CD14-positive monocyte (primary cell): ENCODE measurements at regions not wholly inside any gene's neighbourhood (a gene's known extent, or its start where the extent isn't known, plus 50 kb on each side); places are given as distances from the start of the nearest gene placed in this dataset.

Experiments used
- DNase-seq, 3 donors: peaks; one replicate each; pipeline ENCODE4 v3.0.0-alpha.2; 2011 to 2022
- H2AFZ ChIP-seq: 2 replicates; pipeline ENCODE4 v1.6.0; 2012; ENCODE audit warnings: mild to moderate bottlenecking, low read depth, low read length, inconsistent platforms; ENCODE audit not compliant: insufficient read depth, poor library complexity, severe bottlenecking
- H3K27ac ChIP-seq, 2 donors: 1 replicate in 1 of 2; 2 replicates in 1 of 2; pipeline ENCODE4 v1.5.1; 2012 to 2013; ENCODE audit warnings: low read length in 2 of 2, control low read depth in 1 of 2, inconsistent platforms in 1 of 2, low read depth in 1 of 2, mild to moderate bottlenecking in 1 of 2
- H3K27me3 ChIP-seq, 2 donors: one replicate each; pipeline versions ENCODE4 v1.6.0 to v1.6.1; 2011 to 2013; ENCODE audit warnings: low read length in 2 of 2; ENCODE audit not compliant: control insufficient read depth in 2 of 2, insufficient read depth in 2 of 2
- H3K36me3 ChIP-seq, 2 donors: replicated peaks in 1 of 2; 1 replicate in 1 of 2; 2 replicates in 1 of 2; pipeline versions ENCODE4 v1.5.1 to v1.6.1; 2012 to 2013; ENCODE audit warnings: low read length in 2 of 2, control low read depth in 1 of 2, inconsistent platforms in 1 of 2, mild to moderate bottlenecking in 1 of 2; ENCODE audit not compliant: insufficient read depth in 2 of 2, control insufficient read depth in 1 of 2
- H3K4me1 ChIP-seq, 2 donors: 1 replicate in 1 of 2; 2 replicates in 1 of 2; pipeline versions ENCODE4 v1.5.1 to v1.6.1; 2012 to 2013; ENCODE audit warnings: low read length in 2 of 2, control low read depth in 1 of 2, inconsistent platforms in 1 of 2, mild to moderate bottlenecking in 1 of 2, moderate library complexity in 1 of 2; ENCODE audit not compliant: insufficient read depth in 2 of 2, control insufficient read depth in 1 of 2
- H3K4me2 ChIP-seq: replicated peaks from 2 replicates; pipeline ENCODE3; 2012; ENCODE audit warnings: low read length, moderate library complexity, mild to moderate bottlenecking; ENCODE audit not compliant: poor library complexity, severe bottlenecking; ENCODE audit errors: extremely low read depth
- H3K4me3 ChIP-seq, 3 experiments: fragments of 200-600 bp in 1 of 3; sonication (generic) in 1 of 3; replicated peaks in 1 of 3; 1 replicate in 2 of 3; 2 replicates in 1 of 3; pipeline ENCODE4 v1.5.1; 2011 to 2013; ENCODE audit warnings: low read length in 3 of 3, mild to moderate bottlenecking in 3 of 3, control low read depth in 2 of 3, low read depth in 2 of 3, inconsistent platforms in 1 of 3, moderate library complexity in 1 of 3
- H3K79me2 ChIP-seq: 2 replicates; pipeline ENCODE4 v1.6.0; 2012; ENCODE audit warnings: mild to moderate bottlenecking, control low read depth, inconsistent platforms, low read length, moderate library complexity; ENCODE audit not compliant: insufficient read depth
- H3K9ac ChIP-seq: 2 replicates; pipeline ENCODE4 v1.6.0; 2017; ENCODE audit warnings: low read length, mild to moderate bottlenecking; ENCODE audit not compliant: insufficient read depth, poor library complexity, severe bottlenecking
- H3K9me3 ChIP-seq, 2 donors: replicated peaks in 1 of 2; 1 replicate in 1 of 2; 2 replicates in 1 of 2; pipeline versions ENCODE4 v1.5.1 to v1.6.1; 2012 to 2013; ENCODE audit warnings: low read length in 2 of 2, control low read depth in 1 of 2; ENCODE audit not compliant: control insufficient read depth in 1 of 2, insufficient read depth in 1 of 2
- H4K20me1 ChIP-seq: 2 replicates; pipeline ENCODE4 v1.6.0; 2012; ENCODE audit warnings: mild to moderate bottlenecking, low read length, control low read depth, moderate library complexity; ENCODE audit not compliant: insufficient read depth
- H3K27ac Mint-ChIP-seq, 7 donors: one replicate each; pipeline ENCODE4 v1.8.0; 2020; ENCODE audit warnings: mild to moderate bottlenecking in 7 of 7, mixed read lengths in 7 of 7, moderate library complexity in 6 of 7, inconsistent platforms in 2 of 7
- H3K27me3 Mint-ChIP-seq, 3 donors: one replicate each; pipeline ENCODE4 v1.8.0; 2021 to 2022; ENCODE audit warnings: low read depth in 3 of 3, mild to moderate bottlenecking in 3 of 3, mixed read lengths in 3 of 3, moderate library complexity in 3 of 3, inconsistent platforms in 1 of 3
- H3K36me3 Mint-ChIP-seq, 2 donors: one replicate each; pipeline ENCODE4 v1.8.0; 2020; ENCODE audit warnings: mixed read lengths in 2 of 2, inconsistent platforms in 1 of 2, mild to moderate bottlenecking in 1 of 2
- H3K4me1 Mint-ChIP-seq: one replicate; pipeline ENCODE4 v1.8.0; 2020; ENCODE audit warnings: mild to moderate bottlenecking, mixed read lengths
- H3K4me3 Mint-ChIP-seq, 2 donors: one replicate each; pipeline ENCODE4 v1.8.0; 2020; ENCODE audit warnings: mild to moderate bottlenecking in 2 of 2, mixed read lengths in 2 of 2, moderate library complexity in 1 of 2
- H3K9me3 Mint-ChIP-seq, 7 donors: one replicate each; pipeline ENCODE4 v1.8.0; 2020 to 2022; ENCODE audit warnings: mixed read lengths in 7 of 7, mild to moderate bottlenecking in 6 of 7, moderate library complexity in 6 of 7, inconsistent platforms in 2 of 7
- CTCF ChIP-seq: fragments of 200-600 bp; IDR thresholded peaks from one replicate; pipeline ENCODE4 v1.8.0; 2022; ENCODE audit warnings: antibody characterized with exemption, mild to moderate bottlenecking
- WGBS: methylation state at CpG from one replicate; pipeline ENCODE4 v1.1.5; 2013; ENCODE audit warnings: missing lambda C conversion rate; ENCODE audit not compliant: insufficient coverage; 5-methylcytosine and 5-hydroxymethylcytosine counted together
- intact Hi-C, 2 donors: fragments of 100-400 bp; cut with micrococcal nuclease; formaldehyde crosslinking; loops; one replicate each; pipeline versions ENCODE4 v1.15.0 to v1.15.1; 2023

GRCh38 chr2:161556440-161556839 is 67.8 kb upstream of the SLC4A10 start:
- WGBS, result no CpG with 5 or more reads among the region's 2 CpGs
- intact Hi-C loops, result no loop called here
- DNase-seq, result no peak
- H3K36me3 Mint-ChIP-seq, result no peaks in the 10 kb centered on the region
- Histone ChIP-seq H3K9ac (no peak overlapping the region), H3K36me3 (no peaks in the 10 kb centered on the region), H3K9me3 (peaks cover 0 to 3% of the 10 kb centered on the region in 2 donors), H3K4me1 (no peaks in the 10 kb centered on the region), H3K27me3 (no peaks in the 10 kb centered on the region), H3K4me3 (no peak overlapping the region), H4K20me1 (no peaks in the 10 kb centered on the region), H3K79me2 (no peaks in the 10 kb centered on the region), H3K27ac (no peak overlapping the region), H2AFZ (no peak overlapping the region), H3K4me2 (no peak overlapping the region)
- no peak for TF ChIP-seq CTCF
- H3K9me3 Mint-ChIP-seq, result peaks cover 0 to 5% (median under 1%) of the 10 kb centered on the region in 7 donors
- no peak overlapping the region for H3K27ac Mint-ChIP-seq
- H3K27me3 Mint-ChIP-seq, result peaks cover 0 to 3% (median 3%) of the 10 kb centered on the region in 3 donors
- H3K4me1 Mint-ChIP-seq, result no peaks in the 10 kb centered on the region
- H3K4me3 Mint-ChIP-seq, result no peak overlapping the region

GRCh38 chr2:161557538-161557937 is 66.7 kb upstream of the SLC4A10 start:
- Mint-ChIP-seq H3K36me3 (no peaks in the 10 kb centered on the region), H3K27ac (no peak overlapping the region), H3K4me1 (no peaks in the 10 kb centered on the region), H3K4me3 (no peak overlapping the region), H3K9me3 (peaks cover 2 to 12% (median 6%) of the 10 kb centered on the region in 7 donors), H3K27me3 (peaks cover 0 to 3% (median 2%) of the 10 kb centered on the region in 3 donors)
- Histone ChIP-seq H3K9ac (no peak overlapping the region), H3K4me1 (no peaks in the 10 kb centered on the region), H3K9me3 (peaks cover 0 to 7% of the 10 kb centered on the region in 2 donors), H3K4me3 (no peak overlapping the region), H3K27ac (no peak overlapping the region), H3K27me3 (no peaks in the 10 kb centered on the region), H3K4me2 (no peak overlapping the region), H2AFZ (no peak overlapping the region), H4K20me1 (no peaks in the 10 kb centered on the region), H3K79me2 (no peaks in the 10 kb centered on the region), H3K36me3 (no peaks in the 10 kb centered on the region)
- whole genome bisulfite sequencing, result no CpG with 5 or more reads among the region's 1 CpG
- intact Hi-C loops, result no loop called here
- no peak for TF ChIP-seq CTCF
- DNase-seq, result no peak
